GM04503 (cell line): ENCODE measurements at regions not wholly inside any gene's neighbourhood (a gene's known extent, or its start where the extent isn't known, plus 50 kb on each side); places are given as distances from the start of the nearest gene placed in this dataset.

Source experiments
- DNase-seq: peaks from one replicate; pipeline ENCODE4 v3.0.0-alpha.2; 2012; ENCODE audit warnings: low read depth

DNA sequence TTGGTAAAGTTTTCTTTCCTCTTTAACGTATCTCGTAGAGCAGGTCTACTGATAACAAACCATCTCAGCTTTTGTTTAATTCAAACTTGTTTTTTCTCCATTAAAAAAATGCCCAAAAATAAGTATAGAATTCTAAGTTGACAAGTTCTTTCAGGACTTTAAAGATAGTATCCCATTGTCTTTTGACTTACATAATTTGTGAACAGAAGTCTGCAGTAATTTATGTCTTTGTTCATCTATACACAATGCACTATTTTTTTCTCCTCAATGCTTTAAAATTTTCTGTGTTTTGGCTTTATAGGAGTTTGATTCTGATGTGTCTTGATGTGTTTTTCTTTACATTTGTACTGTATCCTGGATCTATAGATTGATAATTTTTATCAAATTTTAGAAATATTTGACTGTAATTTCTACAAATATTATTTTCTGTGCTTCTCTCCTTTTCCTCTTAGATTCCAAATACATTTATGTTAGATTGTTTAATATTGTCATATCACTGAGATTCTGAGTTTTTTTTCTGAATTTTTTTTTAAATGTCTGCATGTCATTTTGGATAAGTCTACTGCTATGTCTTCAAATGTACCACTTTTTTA lies 143.3 kb downstream of the FTCDNL1 start:
- DNase-seq, result no peak

- DNase-seq, result no peak
Measured at GRCh38 chr2:199705538-199705937, 145.5 kb downstream of the FTCDNL1 start.

DNA sequence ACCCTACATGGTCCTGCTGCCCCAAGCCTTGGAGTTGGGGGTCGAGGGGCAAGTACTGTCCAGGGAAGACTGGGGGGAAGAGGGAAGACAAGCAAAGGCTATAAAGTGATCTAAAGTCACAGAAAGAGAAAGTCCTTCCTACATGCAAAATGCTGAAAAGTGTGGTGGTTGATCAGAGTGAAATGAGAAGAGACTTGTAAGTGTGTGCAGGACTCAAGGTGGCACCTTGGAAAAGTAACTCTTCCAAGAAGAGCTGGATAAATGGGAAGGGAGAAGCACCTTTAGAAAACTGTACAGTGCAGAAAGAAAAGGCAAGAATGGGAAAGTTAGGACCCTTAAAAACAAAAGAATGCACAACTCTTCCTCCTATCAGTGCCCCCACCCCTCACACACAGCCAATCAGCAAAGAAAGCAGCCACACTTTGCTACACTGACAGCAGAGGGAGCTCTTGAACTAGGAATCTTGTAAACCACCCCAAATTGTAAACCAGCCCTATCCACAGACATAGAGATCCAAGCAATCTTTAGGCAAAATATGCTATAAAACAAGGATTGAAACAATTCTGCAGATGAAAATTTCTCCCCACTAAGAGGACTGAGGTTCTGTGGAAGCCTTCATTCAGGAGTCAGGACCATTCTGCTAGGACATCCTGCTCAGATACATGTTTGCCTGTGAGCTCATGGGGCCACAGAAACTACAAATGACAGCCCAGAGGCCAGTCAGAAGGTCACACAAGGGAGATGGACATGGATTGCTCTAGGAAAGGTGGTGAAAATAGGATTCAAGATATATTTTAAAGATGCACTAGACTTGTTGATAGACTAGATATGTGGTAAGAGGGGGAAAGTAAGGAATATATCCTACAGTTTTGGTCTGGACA lies 146.4 kb downstream of the FTCDNL1 start:
- no peak for DNase-seq

DNA sequence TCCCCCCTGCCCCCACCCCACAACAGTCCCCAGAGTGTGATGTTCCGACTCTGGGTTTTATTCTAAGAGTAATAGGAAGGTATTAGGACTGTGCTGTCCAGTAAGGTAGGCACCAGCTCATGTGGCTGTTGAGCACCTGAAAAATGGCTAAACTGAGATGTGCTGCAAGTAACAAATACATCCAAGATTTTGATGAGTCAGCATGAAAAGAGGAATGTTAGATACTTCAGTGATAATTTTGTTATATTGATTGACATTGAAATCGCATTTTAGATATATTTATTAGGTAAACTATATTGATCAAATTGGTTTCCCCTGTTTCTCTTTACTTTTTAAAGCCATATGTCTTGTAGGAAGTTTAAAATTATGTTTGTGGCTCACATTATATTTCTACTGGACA lies 147.8 kb downstream of the FTCDNL1 start:
- no peak for DNase-seq

DNA sequence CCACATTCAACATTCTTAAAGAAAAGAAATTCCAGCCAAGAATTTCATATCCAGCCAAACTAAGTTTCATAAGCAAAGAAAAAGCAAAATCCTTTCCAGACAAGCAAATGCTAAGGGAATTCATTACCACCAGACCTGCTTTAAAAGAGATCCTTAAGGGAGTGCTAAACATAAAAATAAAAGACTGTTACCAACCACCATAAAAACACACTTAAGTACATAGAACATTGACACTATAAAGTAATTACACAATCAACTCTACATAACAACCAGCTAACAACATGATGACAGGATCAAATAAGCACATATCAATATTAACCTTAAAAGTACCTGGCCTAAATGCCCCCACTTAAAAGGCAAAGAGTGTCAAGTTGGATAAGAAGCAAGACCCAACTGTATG lies 153.5 kb downstream of the FTCDNL1 start:
- no peak for DNase-seq

GRCh38 chr2:199696048-199696447 lies 154.9 kb downstream of the FTCDNL1 start:
- no peak for DNase-seq

DNA sequence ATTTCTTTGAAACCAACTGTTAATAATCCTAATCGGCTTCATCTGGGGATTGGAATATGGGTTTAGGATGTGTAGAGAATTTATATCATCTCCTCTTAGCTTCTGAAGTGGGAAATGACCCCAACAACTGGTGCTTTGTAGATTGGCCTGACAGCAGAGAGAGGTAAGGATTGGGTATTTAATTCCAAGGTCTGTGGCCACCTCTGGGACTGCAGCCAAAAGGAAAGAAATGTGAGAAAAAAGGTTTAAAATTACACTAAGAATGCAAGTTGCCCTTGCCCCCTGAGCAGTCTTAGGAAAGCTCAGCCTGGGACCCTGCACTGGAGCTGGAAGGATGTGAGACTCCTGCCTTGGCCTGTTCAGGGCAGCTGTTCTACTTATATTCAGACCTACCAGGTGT lies 157.1 kb downstream of the FTCDNL1 start:
- no peak for DNase-seq

- no peak for DNase-seq
Measured at GRCh38 chr2:199692489-199692888, 158.5 kb downstream of the FTCDNL1 start.

DNA sequence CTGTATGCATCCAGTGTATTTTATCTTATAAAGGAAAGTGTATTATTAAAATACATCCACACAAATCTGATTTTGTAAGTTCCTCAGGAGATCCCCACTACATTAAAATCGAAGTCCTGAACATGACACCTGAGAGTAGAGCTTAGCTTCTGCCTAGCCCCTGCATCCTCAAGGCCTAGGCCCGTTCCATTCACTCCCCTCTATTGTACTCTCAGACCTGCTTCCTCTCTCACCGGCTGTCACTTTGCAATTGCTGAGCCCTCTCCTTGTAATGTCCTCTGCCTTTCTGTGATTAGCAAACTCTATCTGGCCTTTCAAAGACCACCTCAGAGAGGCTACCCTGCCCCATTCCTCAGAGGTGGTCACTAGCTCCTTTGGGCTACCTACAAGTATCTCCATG lies 160.8 kb downstream of the FTCDNL1 start:
- DNase-seq, result no peak

- DNase-seq, result no peak
Measured at GRCh38 chr2:199685669-199686068, 165.3 kb downstream of the FTCDNL1 start.

DNA sequence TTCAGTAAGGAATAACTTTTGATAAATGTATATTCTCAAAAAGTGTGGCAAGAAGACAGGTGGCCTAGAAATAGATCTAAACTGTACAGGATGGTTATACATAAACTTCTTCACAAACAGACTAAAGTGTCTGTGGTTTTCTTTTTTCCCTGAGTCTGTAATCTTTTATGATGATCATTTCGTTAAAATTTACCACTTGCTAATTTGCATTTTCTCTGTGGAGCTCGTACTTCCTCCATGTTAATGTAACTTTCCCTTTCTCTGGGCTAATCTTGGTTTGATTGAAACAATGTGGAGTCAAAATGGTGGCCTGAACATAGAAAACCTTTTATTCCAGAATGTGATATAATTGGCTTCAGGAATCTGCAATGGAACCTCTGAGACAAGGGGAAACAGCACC lies 166.2 kb downstream of the FTCDNL1 start:
- DNase-seq, result no peak

- DNase-seq, result no peak
Measured at GRCh38 chr2:199684168-199684567, 166.8 kb downstream of the FTCDNL1 start.

- no peak for DNase-seq
Measured at GRCh38 chr2:199682001-199682400, 169.0 kb downstream of the FTCDNL1 start.

DNA sequence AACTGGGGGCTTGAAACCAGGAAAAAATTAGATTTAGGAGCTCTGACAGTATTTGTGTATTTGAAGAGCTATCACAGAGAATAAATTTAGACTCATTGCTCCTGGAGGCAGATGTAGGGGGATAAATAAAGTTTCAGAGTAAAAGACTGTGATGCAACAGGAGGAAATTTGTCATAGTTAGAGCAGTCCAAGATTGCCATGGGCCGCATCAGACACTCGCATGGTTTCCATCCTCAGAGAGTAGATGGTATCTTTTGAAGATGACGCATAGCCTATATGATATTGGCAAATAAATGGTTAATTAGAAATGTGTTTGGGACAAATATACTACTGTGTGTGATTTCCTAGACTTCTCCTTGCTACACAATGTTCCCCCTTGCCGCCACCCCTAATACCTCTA lies 170.5 kb downstream of the FTCDNL1 start:
- DNase-seq, result no peak

DNA sequence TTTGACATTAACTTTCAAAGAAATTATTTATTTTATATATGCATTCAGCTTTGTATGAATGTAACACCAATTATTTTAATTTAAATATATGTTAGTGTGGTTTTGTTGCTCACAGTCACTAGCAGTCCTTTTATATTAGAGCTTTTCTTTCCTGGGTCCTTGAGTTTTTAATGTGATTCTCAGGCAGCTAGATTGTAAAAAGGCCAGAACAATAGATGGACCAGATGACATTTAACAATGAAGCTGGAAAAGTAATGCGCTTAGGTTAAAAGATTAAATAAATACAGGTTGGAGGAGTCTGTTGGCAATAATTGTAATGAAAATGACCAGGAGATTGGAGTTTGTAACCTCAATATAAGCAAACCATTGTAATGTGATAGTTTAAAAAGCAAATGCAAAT lies 171.1 kb downstream of the FTCDNL1 start:
- DNase-seq, result no peak

DNA sequence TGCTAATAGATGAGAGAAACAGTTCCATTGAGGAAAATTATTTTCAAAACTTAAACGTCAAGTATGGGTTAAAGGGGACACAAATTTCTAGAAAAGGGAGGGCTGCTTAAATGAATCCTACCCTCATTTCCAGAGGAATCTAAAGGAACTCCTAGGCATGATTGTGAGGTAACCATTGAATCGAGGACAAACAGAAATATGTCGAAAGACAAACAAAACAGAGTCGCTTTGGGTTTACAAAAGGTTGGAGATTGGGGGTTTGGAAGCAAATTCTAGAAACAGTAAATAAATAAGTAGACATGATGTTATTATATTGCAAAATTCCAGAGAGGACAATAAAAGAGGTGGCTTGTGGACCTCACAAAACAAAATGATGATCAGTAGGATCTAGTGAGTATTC lies 173.1 kb downstream of the FTCDNL1 start:
- DNase-seq, result no peak

DNA sequence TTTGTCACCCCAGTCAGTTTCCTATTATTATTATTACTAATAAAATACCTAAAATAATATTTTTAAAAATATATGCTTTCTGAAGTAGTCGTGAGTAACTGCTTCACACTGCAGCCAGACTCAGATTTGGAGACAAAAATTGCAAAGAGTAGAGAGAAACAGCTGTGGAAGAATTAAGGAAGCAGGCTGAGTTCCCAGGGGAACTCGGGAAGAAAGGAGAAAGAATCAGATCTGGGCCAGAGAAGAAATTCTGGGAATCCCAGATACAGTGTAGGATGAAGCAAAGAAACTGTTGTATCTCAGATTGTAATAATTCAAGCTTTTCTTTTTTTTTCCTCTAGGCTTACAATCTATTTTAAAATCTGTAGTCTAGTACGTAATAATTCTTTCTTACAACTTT lies 182.3 kb downstream of the FTCDNL1 start:
- no peak for DNase-seq

DNA sequence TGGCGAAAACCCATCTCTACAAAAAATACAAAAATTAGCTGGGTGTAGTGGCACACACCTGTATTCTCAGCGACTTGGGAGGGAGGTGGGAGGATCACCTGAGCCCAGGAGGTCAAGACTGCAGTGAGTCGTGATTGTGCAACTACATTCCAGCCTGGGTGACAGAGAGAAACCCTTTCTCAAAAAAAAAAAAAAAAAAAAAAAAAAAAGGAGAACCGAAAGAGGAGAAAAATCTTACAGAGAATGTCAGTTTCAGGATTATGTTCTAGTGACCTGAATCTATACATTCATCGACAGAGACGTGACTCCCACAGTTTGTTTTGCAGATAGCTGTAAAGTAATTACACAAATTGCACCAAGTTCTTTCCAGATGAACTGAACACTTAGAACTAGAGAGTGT lies 187.8 kb downstream of the FTCDNL1 start:
- no peak for DNase-seq

GRCh38 chr2:199662255-199662654 lies 188.7 kb downstream of the FTCDNL1 start:
- no peak for DNase-seq

DNA sequence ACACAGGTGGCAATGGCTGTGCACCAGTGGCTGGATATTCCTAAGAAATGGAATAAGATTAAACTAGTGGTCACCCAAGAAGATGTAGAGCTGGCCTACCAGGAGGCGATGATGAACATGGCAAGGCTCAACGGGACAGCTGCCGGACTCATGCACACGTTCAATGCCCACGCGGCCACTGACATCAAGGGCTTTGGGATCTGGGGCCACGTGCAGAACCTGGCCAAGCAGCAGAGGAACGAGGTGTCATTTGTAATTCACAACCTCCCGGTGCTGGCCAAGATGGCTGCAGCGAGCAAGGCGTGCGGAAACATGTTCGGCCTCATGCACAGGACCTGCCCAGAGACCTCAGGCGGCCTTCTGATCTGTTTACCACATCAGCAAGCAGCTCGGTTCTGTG lies 190.8 kb downstream of the FTCDNL1 start:
- DNase-seq, result no peak

DNA sequence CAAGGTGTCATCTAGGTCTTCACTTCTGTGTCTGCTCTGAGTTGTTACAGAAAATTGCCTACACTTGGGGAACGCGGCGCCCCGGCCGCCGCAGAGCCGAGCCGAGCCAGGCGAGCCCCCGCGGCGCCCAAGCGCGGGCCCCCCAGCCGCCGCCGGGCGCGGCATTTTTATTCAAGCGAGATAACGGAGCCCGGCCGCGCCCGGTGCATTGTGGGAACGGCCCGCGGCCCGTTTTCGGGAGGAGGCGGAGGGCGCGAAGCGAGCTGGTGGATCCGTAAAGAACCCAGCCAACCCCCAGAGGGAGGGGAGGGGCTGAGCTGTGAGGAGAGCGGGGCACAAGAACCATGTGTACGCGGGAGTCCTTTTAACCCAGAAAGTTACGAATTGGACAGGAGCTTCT lies 191.8 kb downstream of the FTCDNL1 start:
- no peak for DNase-seq

- no peak for DNase-seq
Measured at GRCh38 chr2:199646439-199646838, 188.7 kb upstream of the SATB2 start.

DNA sequence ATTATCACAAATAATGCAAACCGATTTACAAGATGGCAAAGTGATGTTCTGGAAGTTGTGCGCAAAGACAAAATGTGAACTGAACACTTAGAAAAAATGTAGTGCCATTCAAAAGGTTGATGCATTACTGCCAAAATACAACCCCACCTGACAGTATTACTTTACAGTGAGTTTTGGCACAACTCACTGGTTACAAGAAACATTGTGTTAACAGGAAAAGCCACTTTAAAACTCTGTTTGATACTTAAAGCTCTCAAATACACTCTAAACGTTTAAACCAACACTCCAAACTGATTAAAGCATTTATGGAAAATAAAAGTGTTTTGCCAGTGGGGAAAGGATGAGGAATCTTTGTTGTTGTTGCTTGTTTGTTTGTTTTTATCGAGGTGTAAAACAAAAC lies 173.4 kb upstream of the SATB2 start:
- no peak for DNase-seq

GRCh38 chr2:199629301-199629700 lies 171.6 kb upstream of the SATB2 start:
- DNase-seq, result no peak
